HG02970 (cell line): ENCODE measurements at regions not wholly inside any gene's neighbourhood (a gene's known extent, or its start where the extent isn't known, plus 50 kb on each side); places are given as distances from the start of the nearest gene placed in this dataset.
A peak's percentile ranks its signal among the peaks of the same experiment; 100 is the strongest.

Experiments used
- ATAC-seq: cut with Tn5 transposase; IDR thresholded peaks from one replicate; pipeline ENCODE4 v1.9.1; 2021; ENCODE audit warnings: mild to moderate bottlenecking, moderate library complexity, moderate number of reproducible peaks; ENCODE audit not compliant: unreplicated experiment, low FRiP score

DNA sequence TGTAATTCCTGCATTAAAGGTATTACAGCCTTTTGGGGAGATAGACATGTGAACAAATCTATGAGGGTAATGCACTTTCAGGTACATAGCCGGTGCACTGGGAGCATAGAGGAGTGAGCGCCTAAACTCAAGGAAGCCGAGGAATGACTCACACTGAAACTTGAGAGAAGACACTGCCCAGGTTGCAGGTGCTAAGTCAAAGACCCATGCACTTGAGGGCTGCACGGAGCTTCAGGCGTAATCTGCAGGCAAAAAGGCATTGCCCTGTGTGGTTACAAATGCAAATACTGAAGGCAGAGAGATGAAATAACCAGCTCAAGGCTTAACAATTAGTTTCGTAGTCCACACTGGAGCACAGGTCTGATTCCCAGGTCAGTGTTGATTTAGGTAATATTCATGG is 51.0 kb upstream of the OSBPL3 start:
- ATAC-seq: peak; percentile 59
